IPS-18c (cell line): ENCODE measurements at regions not wholly inside any gene's neighbourhood (a gene's known extent, or its start where the extent isn't known, plus 50 kb on each side); places are given as distances from the start of the nearest gene placed in this dataset.

Source experiments
- H3K4me3 ChIP-seq: 2 replicates; pipeline ENCODE4 v1.7.0; 2013; ENCODE audit warnings: low read depth, mild to moderate bottlenecking, low read length, moderate library complexity; ENCODE audit not compliant: insufficient read depth
- H3K9me3 ChIP-seq: one replicate; pipeline ENCODE4 v1.6.1; 2013; ENCODE audit warnings: mild to moderate bottlenecking, low read length, moderate library complexity; ENCODE audit not compliant: control insufficient read depth, insufficient read depth

GRCh38 chr12:130249376-130249775 is 87.1 kb downstream of the FZD10 start:
- no peak overlapping the region for H3K4me3 ChIP-seq
- no peaks in the 10 kb centered on the region for H3K9me3 ChIP-seq

GRCh38 chr12:130251236-130251780 is 86.4 kb upstream of the PIWIL1 start:
- Histone ChIP-seq H3K9me3 (no peaks in the 10 kb centered on the region), H3K4me3 (no peak overlapping the region)

- Histone ChIP-seq H3K4me3 (no peak overlapping the region), H3K9me3 (peaks cover under 1% of the 10 kb centered on the region)
These were observed 83.8 kb upstream of the PIWIL1 start for GRCh38 chr12:130253866-130254265.

GRCh38 chr12:130254461-130255276 is 83.0 kb upstream of the PIWIL1 start:
- Histone ChIP-seq H3K4me3 (no peak overlapping the region), H3K9me3 (peaks cover 2% of the 10 kb centered on the region)

GRCh38 chr12:130258863-130259262 is 78.8 kb upstream of the PIWIL1 start:
- Histone ChIP-seq H3K4me3 (no peak overlapping the region), H3K9me3 (peaks cover 2% of the 10 kb centered on the region)

GRCh38 chr12:130263025-130263424 is 74.7 kb upstream of the PIWIL1 start:
- no peak overlapping the region for H3K4me3 ChIP-seq

GRCh38 chr12:130263996-130264395 is 73.7 kb upstream of the PIWIL1 start:
- peaks cover under 1% of the 10 kb centered on the region for H3K9me3 ChIP-seq
- no peak overlapping the region for H3K4me3 ChIP-seq

More at GRCh38 chr12:130263025-130263424, 74.7 kb upstream of the PIWIL1 start:
- peaks cover 2% of the 10 kb centered on the region for H3K9me3 ChIP-seq

- Histone ChIP-seq H3K4me3 (no peak overlapping the region), H3K9me3 (no peaks in the 10 kb centered on the region)
These were observed 70.9 kb upstream of the PIWIL1 start for GRCh38 chr12:130266751-130267150.

- Histone ChIP-seq H3K4me3 (no peak overlapping the region), H3K9me3 (peaks cover 2% of the 10 kb centered on the region)
These were observed 57.5 kb upstream of the PIWIL1 start for GRCh38 chr12:130280231-130280630.

- Histone ChIP-seq H3K4me3 (no peak overlapping the region), H3K9me3 (peaks cover 2% of the 10 kb centered on the region)
These were observed 56.9 kb upstream of the PIWIL1 start for GRCh38 chr12:130280742-130281141.

GRCh38 chr12:130281153-130281799 is 56.4 kb upstream of the PIWIL1 start:
- Histone ChIP-seq H3K9me3 (peaks cover 2% of the 10 kb centered on the region), H3K4me3 (no peak overlapping the region)

- Histone ChIP-seq H3K9me3 (peaks cover 2% of the 10 kb centered on the region), H3K4me3 (no peak overlapping the region)
These were observed 51.6 kb upstream of the PIWIL1 start for GRCh38 chr12:130286041-130286440.

- no peak overlapping the region for H3K4me3 ChIP-seq
- peaks cover 2% of the 10 kb centered on the region for H3K9me3 ChIP-seq
These were observed 50.8 kb upstream of the PIWIL1 start for GRCh38 chr12:130286741-130287440.
